OCI-LY1 (cell line): ENCODE measurements at regions not wholly inside any gene's neighbourhood (a gene's known extent, or its start where the extent isn't known, plus 50 kb on each side); places are given as distances from the start of the nearest gene placed in this dataset.

ENCODE experiments used
- H2AFZ ChIP-seq: fragments of 200-600 bp; sonication (generic), shearing (Covaris generic); 2 replicates; pipeline ENCODE4 v1.6.0; 2014; ENCODE audit warnings: antibody characterized with exemption, mild to moderate bottlenecking, low read length
- H3F3A ChIP-seq: fragments of 200-600 bp; sonication (generic), shearing (Covaris generic); 2 replicates; pipeline ENCODE4 v1.6.0; 2014; ENCODE audit warnings: mild to moderate bottlenecking, antibody characterized with exemption, low read length, moderate library complexity; ENCODE audit not compliant: insufficient read depth
- H3K27ac ChIP-seq: fragments of 200-600 bp; sonication (generic); 2 replicates; pipeline ENCODE4 v1.5.1; 2014; ENCODE audit warnings: low read length, mixed run types, mild to moderate bottlenecking, low read depth; ENCODE audit not compliant: poor library complexity, severe bottlenecking
- H3K27me3 ChIP-seq: fragments of 200-600 bp; sonication (generic); 2 replicates; pipeline ENCODE4 v1.6.0; 2014; ENCODE audit warnings: antibody characterized with exemption, mild to moderate bottlenecking, low read length, moderate library complexity; ENCODE audit not compliant: insufficient read depth
- H3K36me3 ChIP-seq: fragments of 200-600 bp; sonication (generic); 2 replicates; pipeline ENCODE4 v1.6.1; 2014; ENCODE audit warnings: mild to moderate bottlenecking, antibody characterized with exemption, low read length, moderate library complexity, mixed read lengths; ENCODE audit not compliant: insufficient read depth
- H3K4me1 ChIP-seq: fragments of 200-600 bp; sonication (generic); 2 replicates; pipeline ENCODE4 v1.5.1; 2014; ENCODE audit warnings: mild to moderate bottlenecking, low read length, moderate library complexity; ENCODE audit not compliant: insufficient read depth, severe bottlenecking
- H3K4me2 ChIP-seq: fragments of 200-600 bp; sonication (generic), shearing (Covaris generic); 2 replicates; pipeline ENCODE4 v1.6.1; 2014; ENCODE audit warnings: low read length
- H3K4me3 ChIP-seq: fragments of 200-600 bp; sonication (generic); 2 replicates; pipeline ENCODE4 v1.5.1; 2014; ENCODE audit warnings: low read length, low read depth, mild to moderate bottlenecking, mixed read lengths; ENCODE audit not compliant: poor library complexity, severe bottlenecking
- H3K79me2 ChIP-seq: fragments of 200-600 bp; shearing (Covaris generic); 2 replicates; pipeline ENCODE4 v1.6.1; 2016; ENCODE audit warnings: mixed run types, low read length, mixed read lengths; ENCODE audit not compliant: insufficient read depth
- H3K9ac ChIP-seq: fragments of 200-600 bp; sonication (generic), shearing (Covaris generic); 2 replicates; pipeline ENCODE4 v1.6.1; 2014; ENCODE audit warnings: mild to moderate bottlenecking, low read length, mixed read lengths
- H3K9me2 ChIP-seq: fragments of 200-600 bp; sonication (generic), shearing (Covaris generic); 2 replicates; pipeline ENCODE4 v1.6.1; 2014; ENCODE audit warnings: low read depth, mild to moderate bottlenecking, low read length, mixed read lengths
- H3K9me3 ChIP-seq: fragments of 200-600 bp; shearing (Covaris generic); 2 replicates; pipeline ENCODE4 v1.6.1; 2014; ENCODE audit warnings: low read length, mixed read lengths
- H4K20me1 ChIP-seq: fragments of 200-600 bp; sonication (generic), shearing (Covaris generic); 2 replicates; pipeline ENCODE4 v1.6.0; 2016; ENCODE audit warnings: mild to moderate bottlenecking, low read length; ENCODE audit not compliant: insufficient read depth
- CTCF ChIP-seq: fragments of 200-600 bp; sonication (generic), shearing (Covaris generic); IDR thresholded peaks from 2 replicates; pipeline ENCODE4 v1.5.1; 2017; ENCODE audit warnings: mild to moderate bottlenecking, antibody characterized with exemption, low read length, moderate library complexity, mixed read lengths
- EZH2 ChIP-seq: fragments of 200-600 bp; sonication (generic), shearing (Covaris generic); IDR thresholded peaks from 2 replicates; pipeline ENCODE4 v1.8.0; 2017; ENCODE audit warnings: borderline replicate concordance, mixed run types, mild to moderate bottlenecking, antibody characterized with exemption, low read length, moderate library complexity, mixed read lengths

- no peak for TF ChIP-seq EZH2
- no peak for TF ChIP-seq CTCF
- Histone ChIP-seq H3K9me3 (no peaks in the 10 kb centered on the region), H3K27me3 (no peaks in the 10 kb centered on the region), H3F3A (no peaks in the 10 kb centered on the region), H3K36me3 (no peaks in the 10 kb centered on the region), H4K20me1 (no peaks in the 10 kb centered on the region), H3K4me2 (no peak overlapping the region), H3K9me2 (no peaks in the 10 kb centered on the region), H3K4me3 (no peak overlapping the region), H2AFZ (no peak overlapping the region), H3K27ac (no peak overlapping the region), H3K79me2 (no peaks in the 10 kb centered on the region), H3K4me1 (no peaks in the 10 kb centered on the region), H3K9ac (no peak overlapping the region)
These were observed 756.3 kb downstream of the CCDC85A start for GRCh38 chr2:56940054-56940453.

DNA sequence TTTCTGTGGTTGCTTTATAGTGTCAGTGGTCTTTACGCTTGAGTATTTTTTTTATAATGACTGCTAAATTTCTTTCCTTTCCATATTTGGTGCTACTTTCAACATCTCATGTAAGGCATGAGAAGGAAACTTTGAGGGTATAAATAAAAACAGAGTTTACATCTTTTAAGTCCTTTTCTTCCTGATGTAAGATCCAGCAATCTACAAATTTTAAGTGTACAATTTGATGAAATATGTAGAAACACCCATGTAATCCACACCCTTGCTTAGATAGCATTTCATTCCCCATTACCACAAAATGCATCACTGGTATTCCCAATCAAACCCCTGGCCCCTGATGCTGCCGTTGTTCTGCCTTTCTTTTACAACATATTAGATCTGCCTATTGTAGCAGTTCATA, 769.1 kb downstream of the CCDC85A start:
- no peak for TF ChIP-seq EZH2
- TF ChIP-seq CTCF: no peak
- Histone ChIP-seq H3K79me2 (no peaks in the 10 kb centered on the region), H3K36me3 (no peaks in the 10 kb centered on the region), H3K9me2 (no peaks in the 10 kb centered on the region), H3F3A (no peaks in the 10 kb centered on the region), H3K4me3 (no peak overlapping the region), H3K9me3 (no peaks in the 10 kb centered on the region), H3K27me3 (no peaks in the 10 kb centered on the region), H3K4me1 (no peaks in the 10 kb centered on the region), H2AFZ (no peak overlapping the region), H3K27ac (no peak overlapping the region), H3K9ac (no peak overlapping the region), H4K20me1 (no peaks in the 10 kb centered on the region), H3K4me2 (no peak overlapping the region)

- TF ChIP-seq EZH2: no peak
- no peak for TF ChIP-seq CTCF
These were observed 776.8 kb downstream of the CCDC85A start for GRCh38 chr2:56960581-56960980.

More at GRCh38 chr2:56960581-56960980, 776.8 kb downstream of the CCDC85A start:
- H3K4me2 ChIP-seq: no peak overlapping the region
- H2AFZ ChIP-seq: no peak overlapping the region
- no peaks in the 10 kb centered on the region for H3K36me3 ChIP-seq
- no peaks in the 10 kb centered on the region for H3K4me1 ChIP-seq
- H3K4me3 ChIP-seq: no peak overlapping the region
- no peak overlapping the region for H3K9ac ChIP-seq
- no peak overlapping the region for H3K27ac ChIP-seq
- H3K9me3 ChIP-seq: no peaks in the 10 kb centered on the region
- H3K9me2 ChIP-seq: no peaks in the 10 kb centered on the region
- H3F3A ChIP-seq: no peaks in the 10 kb centered on the region
- no peaks in the 10 kb centered on the region for H4K20me1 ChIP-seq
- H3K79me2 ChIP-seq: no peaks in the 10 kb centered on the region
- no peaks in the 10 kb centered on the region for H3K27me3 ChIP-seq
